ENCODE measurements at regions not wholly inside any gene's neighbourhood (a gene's known extent, or its start where the extent isn't known, plus 50 kb on each side); places are given as distances from the start of the nearest gene placed in this dataset.

DNA sequence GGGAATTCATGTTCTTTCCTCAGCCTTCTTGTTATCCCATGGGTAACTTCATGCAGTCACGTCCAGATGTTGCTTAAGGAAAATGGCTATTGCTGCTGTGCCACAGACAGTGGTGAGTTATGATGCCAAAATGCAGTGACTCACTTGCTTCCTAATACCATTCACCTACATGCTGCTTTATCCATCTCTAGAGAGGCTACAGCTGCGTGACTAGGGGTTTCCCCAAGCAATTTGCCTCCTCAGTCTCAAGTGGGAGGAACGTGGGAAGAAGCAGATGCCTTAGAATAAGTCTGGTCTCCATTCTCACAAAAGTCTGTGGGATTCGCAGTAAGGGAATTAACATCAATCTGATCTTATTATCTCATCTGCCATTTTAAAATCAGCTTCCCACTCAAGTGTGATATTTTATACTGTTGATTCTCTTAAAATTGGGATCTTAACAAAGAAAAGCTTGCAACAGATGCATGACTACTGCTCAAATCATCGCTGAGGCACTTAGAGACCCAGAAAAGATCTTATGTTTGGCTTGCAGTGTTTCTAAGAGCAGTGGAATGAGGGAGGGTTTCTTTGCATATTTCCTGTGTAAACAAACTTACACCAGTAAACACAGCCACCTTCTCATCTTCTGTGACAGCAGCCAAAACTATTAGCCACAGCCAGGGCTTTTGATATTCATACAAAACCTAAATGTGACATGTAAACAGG, 62.0 kb upstream of the ACP3 start:
- Mint-ChIP-seq H3K36me3 (ENCODE audit: low read depth) (no peaks in the 10 kb centered on the region), H3K27me3 (peaks cover 10% of the 10 kb centered on the region), H3K4me3 (no peak overlapping the region), H3K4me1 (no peaks in the 10 kb centered on the region), H3K9me3 (no peaks in the 10 kb centered on the region), H3K27ac (no peak overlapping the region)
- intact Hi-C loops (cut with micrococcal nuclease): loop anchor here (10.0 kb wide), 1 partner anchor 140 kb away; no protein-coding TSS in a partner anchor
- no peak for DNase-seq

DNA sequence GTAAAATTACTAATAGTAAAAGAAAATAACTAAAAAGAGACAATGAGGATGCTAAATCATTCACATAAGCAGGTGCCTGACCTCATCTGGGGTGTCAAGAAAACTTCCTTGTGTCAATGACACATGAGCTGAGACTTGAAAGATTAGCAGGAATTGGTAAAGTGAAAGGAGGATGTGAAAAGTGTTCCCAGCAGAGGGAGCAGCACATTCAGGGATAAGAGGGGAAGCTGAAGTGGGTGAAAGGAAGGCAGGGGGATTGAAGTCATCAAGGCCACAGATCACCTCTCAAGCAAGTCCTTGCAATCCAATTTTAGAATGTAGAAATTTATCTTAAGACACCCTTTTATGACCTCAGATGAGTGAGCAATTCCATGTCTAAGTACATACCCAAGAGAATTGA, 60.2 kb upstream of the ACP3 start:
- no peak for DNase-seq
- Mint-ChIP-seq H3K27ac (no peak overlapping the region), H3K36me3 (ENCODE audit: low read depth) (no peaks in the 10 kb centered on the region), H3K9me3 (no peaks in the 10 kb centered on the region), H3K27me3 (peaks cover 10% of the 10 kb centered on the region), H3K4me1 (no peaks in the 10 kb centered on the region), H3K4me3 (no peak overlapping the region)
- intact Hi-C loops (cut with micrococcal nuclease): loop anchor here (10.0 kb wide), 1 partner anchor 138 kb away; no protein-coding TSS in a partner anchor

DNA sequence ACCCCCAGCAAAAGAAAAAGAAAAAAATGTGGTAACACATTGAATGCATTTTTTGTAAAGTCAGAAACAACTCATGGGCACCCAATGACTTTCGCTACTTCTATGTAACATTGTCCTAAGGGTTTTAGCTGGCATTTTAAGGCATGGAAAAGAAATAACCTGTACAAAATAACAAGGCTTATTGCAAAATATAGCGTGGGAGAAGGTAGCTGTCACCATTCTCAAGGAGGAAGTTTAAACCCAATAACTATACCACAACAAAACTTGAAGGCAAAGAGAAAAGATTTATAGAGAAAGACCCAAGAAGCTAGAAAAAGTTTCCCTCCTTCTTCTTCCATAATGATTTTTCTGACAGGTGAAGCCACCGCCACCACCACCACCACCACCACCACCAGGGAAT, 55.7 kb upstream of the ACP3 start:
- H3K4me3 Mint-ChIP-seq: no peak overlapping the region
- no peaks in the 10 kb centered on the region for H3K4me1 Mint-ChIP-seq
- no peak for DNase-seq
- no peak overlapping the region for H3K27ac Mint-ChIP-seq
- no peaks in the 10 kb centered on the region for H3K36me3 Mint-ChIP-seq (ENCODE audit: low read depth)
- intact Hi-C loops (cut with micrococcal nuclease): no loop called here
- peaks cover 8% of the 10 kb centered on the region for H3K27me3 Mint-ChIP-seq
- H3K9me3 Mint-ChIP-seq: no peaks in the 10 kb centered on the region

DNA sequence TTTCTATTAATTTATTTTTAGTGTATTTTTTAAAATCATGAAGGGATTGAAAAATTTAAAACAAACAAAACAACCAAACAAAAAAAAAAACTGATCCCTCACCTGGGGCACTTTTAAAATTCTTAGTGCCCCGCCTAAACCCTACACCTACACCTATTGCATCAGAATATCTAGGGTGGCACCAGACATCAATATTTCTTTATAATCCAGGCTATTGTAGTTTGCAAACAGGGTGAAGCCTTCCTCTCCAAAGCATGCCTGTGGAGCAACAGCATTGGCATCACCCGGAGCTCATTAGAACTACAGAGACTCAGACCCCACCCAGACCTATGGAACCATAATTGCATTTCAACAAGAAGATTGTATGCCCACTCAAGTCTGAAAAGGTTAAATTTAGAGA, 54.9 kb upstream of the ACP3 start:
- Mint-ChIP-seq H3K27me3 (peaks cover 8% of the 10 kb centered on the region), H3K36me3 (ENCODE audit: low read depth) (no peaks in the 10 kb centered on the region), H3K27ac (no peak overlapping the region), H3K9me3 (no peaks in the 10 kb centered on the region), H3K4me1 (no peaks in the 10 kb centered on the region), H3K4me3 (no peak overlapping the region)
- DNase-seq: no peak
- intact Hi-C loops (cut with micrococcal nuclease): no loop called here

DNA sequence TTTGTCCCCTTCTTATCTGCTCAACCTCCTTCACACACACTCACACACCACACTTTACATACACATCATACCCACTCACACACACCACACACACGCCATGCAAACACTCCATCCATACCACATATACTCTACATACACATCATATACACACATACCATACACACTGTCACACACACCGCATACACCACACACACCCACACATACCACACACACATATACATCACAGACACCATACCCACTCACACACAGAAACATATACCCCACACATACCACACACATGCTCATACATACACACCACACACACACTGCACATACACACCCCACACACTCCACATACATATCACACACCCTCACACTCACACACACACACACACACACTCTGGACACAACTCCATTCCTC, 54.3 kb upstream of the ACP3 start:
- Mint-ChIP-seq H3K27ac (no peak overlapping the region), H3K36me3 (ENCODE audit: low read depth) (no peaks in the 10 kb centered on the region), H3K9me3 (no peaks in the 10 kb centered on the region), H3K27me3 (peaks cover 8% of the 10 kb centered on the region), H3K4me1 (no peaks in the 10 kb centered on the region), H3K4me3 (no peak overlapping the region)
- intact Hi-C loops (cut with micrococcal nuclease): no loop called here
- DNase-seq: no peak

- Mint-ChIP-seq H3K4me3 (no peak overlapping the region), H3K9me3 (no peaks in the 10 kb centered on the region), H3K27ac (no peak overlapping the region), H3K36me3 (ENCODE audit: low read depth) (no peaks in the 10 kb centered on the region), H3K4me1 (no peaks in the 10 kb centered on the region), H3K27me3 (peaks cover 2% of the 10 kb centered on the region)
- no peak for DNase-seq
- intact Hi-C loops (cut with micrococcal nuclease): no loop called here
Observed at GRCh38 chr3:132265028-132265427, 52.2 kb upstream of the ACP3 start.

DNA sequence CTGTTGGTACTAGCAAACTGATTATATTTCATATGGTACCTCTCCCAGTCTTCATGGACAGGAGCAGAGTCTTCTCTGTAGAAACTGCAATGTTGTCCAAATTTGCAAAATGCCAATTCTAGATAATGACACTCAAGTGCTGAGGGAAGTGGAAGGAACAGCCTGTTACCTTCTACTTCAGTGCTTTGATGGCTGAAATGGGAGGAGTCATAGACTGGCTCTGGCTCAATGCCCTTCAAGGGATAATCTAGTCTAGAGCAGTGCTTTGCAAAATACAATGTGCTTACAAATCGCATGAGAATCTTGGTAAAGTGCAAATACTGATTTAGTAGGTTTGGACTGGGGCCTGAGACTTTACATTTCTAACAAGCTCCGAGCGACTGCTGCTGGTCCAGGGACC, 51.7 kb upstream of the ACP3 start:
- intact Hi-C loops (cut with micrococcal nuclease): no loop called here
- no peak for DNase-seq
- no peaks in the 10 kb centered on the region for H3K9me3 Mint-ChIP-seq
- no peaks in the 10 kb centered on the region for H3K36me3 Mint-ChIP-seq (ENCODE audit: low read depth)
- peaks cover 2% of the 10 kb centered on the region for H3K27me3 Mint-ChIP-seq
- no peak overlapping the region for H3K27ac Mint-ChIP-seq
- no peaks in the 10 kb centered on the region for H3K4me1 Mint-ChIP-seq
- H3K4me3 Mint-ChIP-seq: no peak overlapping the region

DNA sequence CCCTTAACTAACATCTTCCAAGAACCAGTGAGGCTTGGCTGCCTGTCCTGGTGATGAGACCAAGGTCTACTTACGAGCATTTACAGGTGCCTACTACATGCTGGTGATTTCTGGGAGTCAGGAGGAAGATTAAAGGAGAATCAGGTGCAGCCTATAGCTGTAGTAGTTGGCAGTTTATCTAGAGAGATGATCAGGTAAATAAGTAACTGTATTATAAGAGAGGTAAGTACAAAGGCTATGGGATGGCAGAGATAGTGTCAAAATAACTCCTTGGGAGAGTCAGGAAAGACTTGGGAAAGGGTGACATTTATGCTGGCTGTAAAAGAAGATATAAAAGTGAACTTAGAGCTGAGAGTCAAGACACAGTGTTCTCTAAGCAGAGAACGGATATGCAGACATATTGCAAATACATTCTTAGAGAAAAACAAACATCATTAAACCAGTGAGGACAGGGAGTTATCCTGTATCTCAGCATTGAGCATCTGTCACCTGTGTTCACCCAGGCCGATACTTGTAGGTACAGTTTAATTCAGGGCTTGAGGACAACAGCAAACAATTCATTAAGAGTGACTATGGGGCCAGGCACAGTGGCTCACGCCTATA, 49.7 kb upstream of the ACP3 start:
- H3K27ac Mint-ChIP-seq: no peak overlapping the region
- no peak overlapping the region for H3K4me3 Mint-ChIP-seq
- DNase-seq: no peak
- intact Hi-C loops (cut with micrococcal nuclease): no loop called here
- H3K36me3 Mint-ChIP-seq (ENCODE audit: low read depth): no peaks in the 10 kb centered on the region
- H3K9me3 Mint-ChIP-seq: no peaks in the 10 kb centered on the region
- H3K27me3 Mint-ChIP-seq: peaks cover 6% of the 10 kb centered on the region
- no peaks in the 10 kb centered on the region for H3K4me1 Mint-ChIP-seq
